ENCODE measurements at regions not wholly inside any gene's neighbourhood (a gene's known extent, or its start where the extent isn't known, plus 50 kb on each side); places are given as distances from the start of the nearest gene placed in this dataset.

DNA sequence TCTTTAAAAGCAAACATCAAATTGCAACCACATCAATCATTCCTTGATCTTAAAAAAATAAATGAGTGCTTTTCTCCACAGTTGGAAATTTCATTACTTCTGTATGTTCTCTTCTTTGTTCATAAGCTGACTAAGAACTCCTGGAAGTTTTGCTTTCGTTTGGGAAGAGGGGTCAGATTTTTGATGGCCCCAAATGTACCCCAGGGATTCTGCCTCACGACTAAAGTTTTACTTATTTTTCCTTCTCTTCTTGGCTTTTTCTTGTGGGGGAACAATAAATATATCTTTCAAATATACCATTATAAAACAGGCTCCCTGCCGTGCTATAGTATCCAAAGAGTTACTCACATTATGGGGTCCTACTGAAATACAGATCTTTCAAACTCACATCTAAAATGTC, 215.0 kb upstream of the CDIN1 start:
- Histone ChIP-seq H2AK5ac (ENCODE audit: low read depth, low read length) (no peak overlapping the region), H4K8ac (ENCODE audit: low read depth, low read length) (no peak overlapping the region), H3K36me3 (replicated peaks in 1 of 2; ENCODE audit: control insufficient read depth in 2 of 2, insufficient read depth in 2 of 2, low read length in 2 of 2) (no peaks in the 10 kb centered on the region), H3K4me1 (ENCODE audit: control insufficient read depth in 2 of 2, insufficient read depth in 1 of 2, low read depth in 1 of 2, low read length in 2 of 2) (peaks cover 0 to 4% of the 10 kb centered on the region in 2 donors), H3K79me1 (ENCODE audit: low read depth, low read length) (no peaks in the 10 kb centered on the region), H3K14ac (ENCODE audit: low read length) (no peak overlapping the region), H4K91ac (ENCODE audit: low read depth, low read length, poor library complexity) (no peak overlapping the region), H3K18ac (ENCODE audit: low read length) (no peak overlapping the region), H2BK15ac (ENCODE audit: low read length) (no peak overlapping the region), H3K27me3 (ENCODE audit: control insufficient read depth in 3 of 3, insufficient read depth in 3 of 3, low read depth in 1 of 3, low read length in 3 of 3) (no peaks in the 10 kb centered on the region), H3K27ac (replicated peaks; ENCODE audit: low read length) (no peak overlapping the region), H3K4me3 (ENCODE audit: low read length in 2 of 2) (no peak overlapping the region), H3K4ac (ENCODE audit: low read length) (no peak overlapping the region), H2AFZ (ENCODE audit: low read length) (no peak overlapping the region), H2BK120ac (ENCODE audit: low read depth, low read length) (no peak overlapping the region), H3K4me2 (ENCODE audit: insufficient read depth, low read length, poor library complexity, severe bottlenecking) (no peak overlapping the region), H3K9me3 (replicated peaks in 1 of 2; ENCODE audit: control insufficient read depth in 2 of 2, insufficient read depth in 1 of 2, low read depth in 1 of 2, low read length in 2 of 2) (no peaks in the 10 kb centered on the region), H2BK12ac (ENCODE audit: low read length) (no peak overlapping the region), H3K9ac (ENCODE audit: low read depth, low read length, poor library complexity) (no peak overlapping the region), H3K23ac (ENCODE audit: low read depth, low read length, poor library complexity) (no peak overlapping the region), H2BK5ac (ENCODE audit: low read length) (no peak overlapping the region)
- no peak for DNase-seq (ENCODE audit: low spot score)
- no CpG with 5 or more reads among the region's 3 CpGs for WGBS, 2 donors (ENCODE audit: extremely low coverage in 2 of 2, insufficient read length in 2 of 2, insufficient replicate concordance in 1 of 2)

DNA sequence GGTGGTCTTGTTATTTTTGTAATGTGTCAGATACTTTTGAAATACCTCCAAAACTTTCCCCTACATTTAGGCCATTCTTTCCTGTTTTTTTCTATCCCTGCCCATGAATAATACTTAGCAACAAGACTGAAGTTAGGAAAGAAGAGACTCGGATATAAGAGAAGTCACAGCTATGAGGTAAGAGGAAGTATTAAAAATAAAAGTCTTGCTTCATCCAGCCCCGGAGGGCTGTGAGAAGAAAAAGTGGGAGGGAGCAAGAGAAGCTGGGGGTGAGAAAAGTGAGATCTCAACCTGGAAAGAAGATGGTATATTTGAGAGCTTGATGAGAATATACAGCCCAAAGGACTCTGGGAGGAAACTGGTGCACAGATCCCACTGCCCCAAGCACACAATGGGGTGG, 213.5 kb upstream of the CDIN1 start:
- no peak overlapping the region for H2BK15ac ChIP-seq (ENCODE audit: low read length)
- WGBS, 2 donors (ENCODE audit: extremely low coverage in 2 of 2, insufficient read length in 2 of 2, insufficient replicate concordance in 1 of 2): no CpG with 5 or more reads among the region's 2 CpGs
- no peaks in the 10 kb centered on the region for H3K27me3 ChIP-seq (ENCODE audit: control insufficient read depth in 3 of 3, insufficient read depth in 3 of 3, low read depth in 1 of 3, low read length in 3 of 3)
- no peak overlapping the region for H3K14ac ChIP-seq (ENCODE audit: low read length)
- no peak overlapping the region for H3K27ac ChIP-seq (replicated peaks; ENCODE audit: low read length)
- H2BK120ac ChIP-seq (ENCODE audit: low read depth, low read length): no peak overlapping the region
- H3K4me2 ChIP-seq (ENCODE audit: insufficient read depth, low read length, poor library complexity, severe bottlenecking): no peak overlapping the region
- H3K9ac ChIP-seq (ENCODE audit: low read depth, low read length, poor library complexity): no peak overlapping the region
- H3K79me1 ChIP-seq (ENCODE audit: low read depth, low read length): no peaks in the 10 kb centered on the region
- H2BK5ac ChIP-seq (ENCODE audit: low read length): no peak overlapping the region
- H2BK12ac ChIP-seq (ENCODE audit: low read length): no peak overlapping the region
- no peak overlapping the region for H3K4me3 ChIP-seq (ENCODE audit: low read length in 2 of 2)
- DNase-seq (ENCODE audit: low spot score): no peak
- no peak overlapping the region for H2AFZ ChIP-seq (ENCODE audit: low read length)
- peaks cover 0 to 6% of the 10 kb centered on the region in 2 donors for H3K4me1 ChIP-seq (ENCODE audit: control insufficient read depth in 2 of 2, insufficient read depth in 1 of 2, low read depth in 1 of 2, low read length in 2 of 2)
- no peak overlapping the region for H3K18ac ChIP-seq (ENCODE audit: low read length)
- no peak overlapping the region for H3K23ac ChIP-seq (ENCODE audit: low read depth, low read length, poor library complexity)
- no peak overlapping the region for H2AK5ac ChIP-seq (ENCODE audit: low read depth, low read length)
- no peaks in the 10 kb centered on the region for H3K36me3 ChIP-seq (replicated peaks in 1 of 2; ENCODE audit: control insufficient read depth in 2 of 2, insufficient read depth in 2 of 2, low read length in 2 of 2)
- H3K9me3 ChIP-seq (replicated peaks in 1 of 2; ENCODE audit: control insufficient read depth in 2 of 2, insufficient read depth in 1 of 2, low read depth in 1 of 2, low read length in 2 of 2): no peaks in the 10 kb centered on the region
- no peak overlapping the region for H4K8ac ChIP-seq (ENCODE audit: low read depth, low read length)
- no peak overlapping the region for H4K91ac ChIP-seq (ENCODE audit: low read depth, low read length, poor library complexity)
- no peak overlapping the region for H3K4ac ChIP-seq (ENCODE audit: low read length)

DNA sequence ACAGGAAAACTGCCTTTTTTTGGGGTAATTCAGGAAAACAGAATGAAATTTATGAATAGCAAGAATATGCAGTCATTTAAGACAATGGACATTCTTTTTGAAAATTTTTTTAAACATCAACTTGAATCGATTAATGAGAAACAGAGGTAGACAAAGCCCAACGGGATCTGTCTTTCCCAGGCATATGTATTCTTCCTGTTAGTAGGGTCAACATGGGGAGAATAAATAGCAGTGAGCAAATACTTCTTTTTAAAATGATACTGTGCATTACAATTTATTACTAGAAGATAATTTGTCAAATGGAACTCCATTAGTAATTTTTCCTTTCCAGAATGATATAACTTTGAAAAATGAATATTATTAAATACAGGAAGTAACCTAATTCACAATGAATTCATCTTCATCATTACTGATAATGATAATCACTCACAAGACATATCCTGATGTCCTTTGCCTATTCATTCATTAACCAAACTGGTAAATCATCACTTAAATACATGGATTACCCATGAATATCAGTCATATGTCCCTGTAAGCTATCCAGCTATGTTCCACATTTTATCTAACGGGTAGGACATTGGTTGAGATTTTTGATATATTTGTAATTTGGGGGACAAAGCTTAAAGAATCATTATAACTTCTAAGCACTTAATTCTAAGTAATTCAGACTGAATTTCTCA, 209.2 kb upstream of the CDIN1 start:
- Histone ChIP-seq H3K79me1 (ENCODE audit: low read depth, low read length) (no peaks in the 10 kb centered on the region), H3K27me3 (ENCODE audit: control insufficient read depth in 3 of 3, insufficient read depth in 3 of 3, low read depth in 1 of 3, low read length in 3 of 3) (no peaks in the 10 kb centered on the region), H3K4me1 (ENCODE audit: control insufficient read depth in 2 of 2, insufficient read depth in 1 of 2, low read depth in 1 of 2, low read length in 2 of 2) (peaks cover 0 to 2% of the 10 kb centered on the region in 2 donors), H2BK120ac (ENCODE audit: low read depth, low read length) (no peak overlapping the region), H2AFZ (ENCODE audit: low read length) (no peak overlapping the region), H3K9ac (ENCODE audit: low read depth, low read length, poor library complexity) (no peak overlapping the region), H3K18ac (ENCODE audit: low read length) (no peak overlapping the region), H2BK12ac (ENCODE audit: low read length) (no peak overlapping the region), H3K36me3 (replicated peaks in 1 of 2; ENCODE audit: control insufficient read depth in 2 of 2, insufficient read depth in 2 of 2, low read length in 2 of 2) (no peaks in the 10 kb centered on the region), H3K14ac (ENCODE audit: low read length) (no peak overlapping the region), H3K4ac (ENCODE audit: low read length) (no peak overlapping the region), H4K8ac (ENCODE audit: low read depth, low read length) (no peak overlapping the region), H3K9me3 (replicated peaks in 1 of 2; ENCODE audit: control insufficient read depth in 2 of 2, insufficient read depth in 1 of 2, low read depth in 1 of 2, low read length in 2 of 2) (no peaks in the 10 kb centered on the region), H3K23ac (ENCODE audit: low read depth, low read length, poor library complexity) (no peak overlapping the region), H3K27ac (replicated peaks; ENCODE audit: low read length) (no peak overlapping the region), H4K91ac (ENCODE audit: low read depth, low read length, poor library complexity) (no peak overlapping the region), H2BK15ac (ENCODE audit: low read length) (no peak overlapping the region), H3K4me3 (ENCODE audit: low read length in 2 of 2) (no peak overlapping the region), H3K4me2 (ENCODE audit: insufficient read depth, low read length, poor library complexity, severe bottlenecking) (no peak overlapping the region), H2BK5ac (ENCODE audit: low read length) (no peak overlapping the region), H2AK5ac (ENCODE audit: low read depth, low read length) (no peak overlapping the region)
- WGBS, 2 donors (ENCODE audit: extremely low coverage in 2 of 2, insufficient read length in 2 of 2, insufficient replicate concordance in 1 of 2): no CpG with 5 or more reads among the region's 3 CpGs
- no peak for DNase-seq (ENCODE audit: low spot score)

DNA sequence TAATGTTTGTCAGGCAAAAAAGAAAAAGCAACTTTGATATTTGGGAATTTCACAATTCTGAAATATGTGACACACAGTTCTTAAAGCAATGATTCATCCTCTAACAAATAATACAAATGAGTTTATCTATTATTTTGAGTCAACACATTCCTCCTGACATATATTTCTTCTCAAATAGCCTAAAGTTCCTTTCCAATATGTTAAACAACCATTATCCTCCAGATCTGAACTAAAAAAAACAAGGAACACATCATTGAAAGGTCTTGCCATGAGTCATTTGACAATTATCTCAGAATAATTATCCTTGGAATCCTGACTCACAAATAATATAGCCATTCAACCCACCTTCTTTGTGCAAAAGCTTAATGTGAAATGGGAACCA, 208.7 kb upstream of the CDIN1 start:
- H3K4me2 ChIP-seq (ENCODE audit: insufficient read depth, low read length, poor library complexity, severe bottlenecking): no peak overlapping the region
- H3K4me3 ChIP-seq (ENCODE audit: low read length in 2 of 2): no peak overlapping the region
- no peaks in the 10 kb centered on the region for H3K9me3 ChIP-seq (replicated peaks in 1 of 2; ENCODE audit: control insufficient read depth in 2 of 2, insufficient read depth in 1 of 2, low read depth in 1 of 2, low read length in 2 of 2)
- no peak overlapping the region for H2AK5ac ChIP-seq (ENCODE audit: low read depth, low read length)
- H2BK15ac ChIP-seq (ENCODE audit: low read length): no peak overlapping the region
- H3K27me3 ChIP-seq (ENCODE audit: control insufficient read depth in 3 of 3, insufficient read depth in 3 of 3, low read depth in 1 of 3, low read length in 3 of 3): no peaks in the 10 kb centered on the region
- H4K8ac ChIP-seq (ENCODE audit: low read depth, low read length): no peak overlapping the region
- H2BK120ac ChIP-seq (ENCODE audit: low read depth, low read length): no peak overlapping the region
- H4K91ac ChIP-seq (ENCODE audit: low read depth, low read length, poor library complexity): no peak overlapping the region
- no peak overlapping the region for H3K4ac ChIP-seq (ENCODE audit: low read length)
- no peak overlapping the region for H2BK12ac ChIP-seq (ENCODE audit: low read length)
- no peak overlapping the region for H2AFZ ChIP-seq (ENCODE audit: low read length)
- no peak overlapping the region for H3K27ac ChIP-seq (replicated peaks; ENCODE audit: low read length)
- no peak overlapping the region for H3K9ac ChIP-seq (ENCODE audit: low read depth, low read length, poor library complexity)
- H3K18ac ChIP-seq (ENCODE audit: low read length): no peak overlapping the region
- DNase-seq (ENCODE audit: low spot score): no peak
- H3K23ac ChIP-seq (ENCODE audit: low read depth, low read length, poor library complexity): no peak overlapping the region
- H3K4me1 ChIP-seq (ENCODE audit: control insufficient read depth in 2 of 2, insufficient read depth in 1 of 2, low read depth in 1 of 2, low read length in 2 of 2): peaks cover 0 to 2% of the 10 kb centered on the region in 2 donors
- no peaks in the 10 kb centered on the region for H3K36me3 ChIP-seq (replicated peaks in 1 of 2; ENCODE audit: control insufficient read depth in 2 of 2, insufficient read depth in 2 of 2, low read length in 2 of 2)
- no peaks in the 10 kb centered on the region for H3K79me1 ChIP-seq (ENCODE audit: low read depth, low read length)
- no peak overlapping the region for H3K14ac ChIP-seq (ENCODE audit: low read length)
- H2BK5ac ChIP-seq (ENCODE audit: low read length): no peak overlapping the region
